ENCODE measurements at regions not wholly inside any gene's neighbourhood (a gene's known extent, or its start where the extent isn't known, plus 50 kb on each side); places are given as distances from the start of the nearest gene placed in this dataset.

DNA sequence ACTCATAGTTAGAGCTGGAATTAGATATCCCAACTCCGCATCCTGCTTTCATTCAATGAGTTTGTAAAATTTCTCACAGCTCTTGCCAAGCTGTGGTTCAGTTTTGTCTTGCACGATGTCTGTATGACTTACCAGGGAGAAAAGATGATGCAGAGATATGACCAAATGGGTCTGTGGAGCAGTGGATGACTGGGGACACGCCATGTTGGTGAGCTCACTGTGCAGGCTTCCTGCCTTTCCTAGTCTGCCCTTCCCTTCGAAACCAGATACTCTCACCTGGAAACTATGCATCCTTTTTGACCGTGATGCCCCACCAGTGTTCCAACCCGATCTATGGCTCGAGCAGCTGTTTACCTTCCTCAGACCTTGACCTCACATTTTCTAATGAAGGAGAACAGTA is 262.7 kb upstream of the BMP2 start:
- H3K4me3 ChIP-seq (ENCODE audit: low read depth, low read length): no peak overlapping the region
- TF ChIP-seq, protein P1, sequence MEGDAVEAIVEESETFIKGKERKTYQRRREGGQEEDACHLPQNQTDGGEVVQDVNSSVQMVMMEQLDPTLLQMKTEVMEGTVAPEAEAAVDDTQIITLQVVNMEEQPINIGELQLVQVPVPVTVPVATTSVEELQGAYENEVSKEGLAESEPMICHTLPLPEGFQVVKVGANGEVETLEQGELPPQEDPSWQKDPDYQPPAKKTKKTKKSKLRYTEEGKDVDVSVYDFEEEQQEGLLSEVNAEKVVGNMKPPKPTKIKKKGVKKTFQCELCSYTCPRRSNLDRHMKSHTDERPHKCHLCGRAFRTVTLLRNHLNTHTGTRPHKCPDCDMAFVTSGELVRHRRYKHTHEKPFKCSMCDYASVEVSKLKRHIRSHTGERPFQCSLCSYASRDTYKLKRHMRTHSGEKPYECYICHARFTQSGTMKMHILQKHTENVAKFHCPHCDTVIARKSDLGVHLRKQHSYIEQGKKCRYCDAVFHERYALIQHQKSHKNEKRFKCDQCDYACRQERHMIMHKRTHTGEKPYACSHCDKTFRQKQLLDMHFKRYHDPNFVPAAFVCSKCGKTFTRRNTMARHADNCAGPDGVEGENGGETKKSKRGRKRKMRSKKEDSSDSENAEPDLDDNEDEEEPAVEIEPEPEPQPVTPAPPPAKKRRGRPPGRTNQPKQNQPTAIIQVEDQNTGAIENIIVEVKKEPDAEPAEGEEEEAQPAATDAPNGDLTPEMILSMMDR (IDR thresholded peaks at IDR 0.05; ENCODE audit: insufficient read depth, low read depth, low read length, missing control alignments): no peak
- no peak for DNase-seq (ENCODE audit: low read depth)

DNA sequence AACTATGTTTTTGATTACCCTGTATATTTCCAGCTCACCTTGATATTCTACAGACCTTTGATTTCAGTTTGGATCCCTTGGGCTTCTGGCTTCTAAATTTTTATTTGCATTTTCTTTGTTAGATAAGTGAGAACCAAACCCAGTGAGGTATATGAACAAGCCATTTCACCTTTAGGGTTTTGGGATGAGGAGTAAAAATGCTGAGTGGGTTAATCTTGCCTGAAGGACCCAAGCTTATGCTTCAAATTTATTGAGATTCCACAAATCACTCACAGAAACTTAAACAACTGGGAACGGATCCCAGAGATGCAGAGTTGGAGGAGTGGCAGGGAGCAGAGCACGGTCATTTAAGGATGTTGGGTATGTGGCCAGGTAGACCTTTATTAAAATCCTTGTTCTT is 263.3 kb upstream of the BMP2 start:
- TF ChIP-seq, protein P1 (IDR thresholded peaks at IDR 0.05; ENCODE audit: insufficient read depth, low read depth, low read length, missing control alignments): no peak
- DNase-seq (ENCODE audit: low read depth): no peak

DNA sequence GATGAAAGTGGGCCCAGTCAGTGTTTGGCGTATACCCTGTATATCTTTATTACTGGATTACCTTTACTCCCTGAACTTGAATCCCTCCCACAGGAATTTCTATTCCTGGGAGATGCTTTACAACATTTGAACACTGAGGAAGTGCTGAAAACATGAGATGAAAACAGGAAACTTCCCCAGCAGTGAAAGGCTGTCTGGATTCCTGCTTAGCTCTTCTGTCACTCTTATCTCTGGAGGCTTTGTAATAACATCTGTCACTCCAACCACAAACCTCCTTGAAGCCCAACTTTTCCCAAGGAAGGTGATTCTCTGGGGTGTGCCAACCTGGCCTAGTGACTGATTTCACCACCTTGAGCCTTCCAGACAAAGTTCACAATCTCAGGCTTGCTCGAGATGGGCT is 264.5 kb upstream of the BMP2 start:
- TF ChIP-seq, protein P1 (IDR thresholded peaks at IDR 0.05; ENCODE audit: insufficient read depth, low read depth, low read length, missing control alignments): no peak
- no peak overlapping the region for H3K4me3 ChIP-seq (ENCODE audit: low read depth, low read length)
- no peak for DNase-seq (ENCODE audit: low read depth)

More for the DNA sequence above, 263.3 kb upstream of the BMP2 start:
- H3K4me3 ChIP-seq (ENCODE audit: low read depth, low read length): no peak overlapping the region

DNA sequence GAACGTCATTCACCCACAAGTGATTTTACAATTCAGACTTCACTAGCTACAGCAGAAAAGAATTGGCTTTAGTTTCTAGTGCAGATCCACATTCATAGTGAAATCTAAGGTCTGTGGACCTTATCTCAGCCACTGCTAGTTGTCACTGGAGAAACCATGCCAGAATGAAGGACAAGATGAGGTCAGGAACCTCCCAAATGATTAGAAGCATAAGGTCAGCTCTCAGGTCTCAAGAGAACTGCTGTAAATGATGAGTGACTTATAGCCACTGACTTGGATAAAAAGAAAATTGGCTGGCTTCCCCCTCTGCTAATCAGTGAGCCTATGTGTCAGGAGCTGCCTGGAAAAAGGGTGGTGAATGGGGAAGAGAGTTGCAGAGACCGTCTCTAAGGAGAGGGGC is 265.3 kb upstream of the BMP2 start:
- H3K4me3 ChIP-seq (ENCODE audit: low read depth, low read length): no peak overlapping the region
- TF ChIP-seq, protein P1 (IDR thresholded peaks at IDR 0.05; ENCODE audit: insufficient read depth, low read depth, low read length, missing control alignments): no peak
- no peak for DNase-seq (ENCODE audit: low read depth)

DNA sequence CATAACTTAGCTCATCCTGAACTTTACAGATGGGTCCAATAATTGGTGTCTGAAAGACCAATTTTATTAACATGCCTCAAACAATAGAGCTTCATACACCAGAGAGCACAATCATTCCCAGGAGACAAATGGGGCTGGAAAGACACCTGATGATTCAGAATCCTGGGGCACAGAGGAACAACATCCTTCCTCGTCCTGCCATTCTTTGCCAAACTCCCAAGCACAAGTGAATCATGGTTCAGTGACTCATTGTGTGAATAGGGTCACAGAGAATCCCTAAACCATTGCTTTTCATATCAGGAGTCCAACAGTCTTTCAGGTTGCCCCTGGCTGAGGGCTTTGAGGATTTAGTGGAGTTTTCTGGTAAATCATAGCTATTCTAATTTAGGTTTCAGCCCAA is 266.4 kb upstream of the BMP2 start:
- TF ChIP-seq, protein P1 (IDR thresholded peaks at IDR 0.05; ENCODE audit: insufficient read depth, low read depth, low read length, missing control alignments): no peak
- DNase-seq (ENCODE audit: low read depth): no peak

DNA sequence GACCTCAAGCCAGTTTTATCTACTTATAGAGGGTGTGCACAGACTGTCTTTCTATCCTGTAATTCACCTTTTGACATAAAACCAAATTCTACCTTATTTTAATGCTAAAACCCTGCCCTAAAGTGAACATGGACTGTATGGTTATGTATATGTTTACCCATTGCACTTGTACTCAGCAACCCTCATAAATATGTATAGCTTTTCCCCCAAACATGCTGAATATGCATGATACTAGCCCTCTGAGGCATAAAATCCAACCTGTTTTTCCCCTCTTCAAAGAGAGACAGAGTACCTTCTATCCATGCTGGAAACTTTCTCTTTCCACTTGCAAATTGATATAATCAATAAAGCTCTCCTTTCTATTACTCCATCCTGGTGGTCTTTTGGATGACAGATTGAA is 267.9 kb upstream of the BMP2 start:
- TF ChIP-seq, protein P1 (IDR thresholded peaks at IDR 0.05; ENCODE audit: insufficient read depth, low read depth, low read length, missing control alignments): no peak
- DNase-seq (ENCODE audit: low read depth): no peak
- H3K4me3 ChIP-seq (ENCODE audit: low read depth, low read length): no peak overlapping the region

More for the DNA sequence above, 266.4 kb upstream of the BMP2 start:
- H3K4me3 ChIP-seq (ENCODE audit: low read depth, low read length): no peak overlapping the region

DNA sequence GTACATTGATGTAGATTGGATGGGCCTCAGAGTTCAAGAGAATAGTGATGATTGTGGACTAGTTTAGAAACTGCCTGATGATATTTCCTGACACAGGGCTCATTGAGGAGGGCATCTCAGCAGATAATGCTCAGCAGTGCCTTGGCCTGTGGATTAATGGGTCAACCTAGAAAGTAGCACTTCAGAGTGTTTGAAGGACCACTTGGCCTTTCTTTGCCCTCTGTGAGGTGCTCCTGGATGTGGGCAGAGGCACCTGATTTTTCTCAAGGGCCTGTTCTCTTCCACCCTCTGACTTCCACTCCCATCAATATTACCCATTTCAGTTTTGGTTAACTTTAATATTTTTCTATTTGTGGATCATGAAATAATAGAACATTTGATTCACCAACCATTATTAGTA is 270.6 kb upstream of the BMP2 start:
- H3K4me3 ChIP-seq (ENCODE audit: low read depth, low read length): no peak overlapping the region
- TF ChIP-seq, protein P1 (IDR thresholded peaks at IDR 0.05; ENCODE audit: insufficient read depth, low read depth, low read length, missing control alignments): no peak
- no peak for DNase-seq (ENCODE audit: low read depth)

Data from GM12865 (cell line).